NT2/D1 (cell line): ENCODE measurements at regions not wholly inside any gene's neighbourhood (a gene's known extent, or its start where the extent isn't known, plus 50 kb on each side); places are given as distances from the start of the nearest gene placed in this dataset.

ENCODE experiments used
- DNase-seq: peaks from one replicate; pipeline ENCODE4 v3.0.0-alpha.2; 2011; ENCODE audit warnings: low read depth, low spot score
- H3K27me3 ChIP-seq: 2 replicates; pipeline ENCODE4 v1.6.0; 2011; ENCODE audit warnings: mild to moderate bottlenecking; ENCODE audit not compliant: insufficient read length, insufficient read depth
- H3K36me3 ChIP-seq: 2 replicates; pipeline ENCODE4 v1.6.1; 2011; ENCODE audit warnings: mild to moderate bottlenecking, low read length, mixed read lengths; ENCODE audit not compliant: insufficient read depth, insufficient read length
- H3K4me1 ChIP-seq: 2 replicates; pipeline ENCODE4 v1.5.1; 2011; ENCODE audit not compliant: insufficient read depth, insufficient read length
- H3K4me3 ChIP-seq: 2 replicates; pipeline ENCODE4 v1.5.1; 2011; ENCODE audit warnings: low read depth; ENCODE audit not compliant: insufficient read length
- H3K9ac ChIP-seq: 2 replicates; pipeline ENCODE4 v1.6.0; 2011; ENCODE audit warnings: low read depth; ENCODE audit not compliant: insufficient read length
- H3K9me3 ChIP-seq: 2 replicates; pipeline ENCODE4 v1.5.1; 2011; ENCODE audit warnings: mild to moderate bottlenecking, low read length; ENCODE audit not compliant: insufficient read depth
- SUZ12 ChIP-seq: IDR thresholded peaks from 2 replicates; pipeline ENCODE4 v1.6.1; 2011; ENCODE audit not compliant: insufficient read length, insufficient read depth; ENCODE audit errors: extremely low read depth
- YY1 ChIP-seq: IDR thresholded peaks from 2 replicates; pipeline ENCODE4 v1.6.1; 2011; ENCODE audit not compliant: insufficient read length, insufficient read depth
- ZNF274 ChIP-seq: IDR thresholded peaks from 2 replicates; pipeline ENCODE4 v1.6.1; 2011; ENCODE audit warnings: mild to moderate bottlenecking, low read depth, low read length

DNA sequence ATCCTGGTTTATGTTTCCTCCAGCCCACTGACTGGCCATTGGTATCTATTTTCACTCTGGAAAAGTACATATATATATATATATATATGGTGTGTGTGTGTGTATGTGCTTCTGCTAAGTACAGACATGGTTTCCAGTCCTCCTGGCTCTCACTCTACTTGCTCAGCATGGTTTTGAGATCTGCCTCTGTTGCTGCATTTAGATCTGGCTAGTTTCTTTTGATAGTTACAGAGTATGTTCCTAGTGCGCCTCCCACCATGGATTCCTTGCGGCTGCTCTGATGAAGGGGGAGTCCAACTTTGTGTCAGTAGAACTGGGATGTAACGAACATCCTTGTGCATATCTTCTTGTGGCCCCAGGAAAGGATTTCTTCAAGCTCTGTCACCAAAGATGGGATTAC, 274.1 kb downstream of the MIAT start:
- Histone ChIP-seq H3K4me1 (no peaks in the 10 kb centered on the region), H3K9me3 (no peaks in the 10 kb centered on the region), H3K4me3 (no peak overlapping the region), H3K36me3 (no peaks in the 10 kb centered on the region), H3K9ac (no peak overlapping the region), H3K27me3 (no peaks in the 10 kb centered on the region)
- DNase-seq = no peak
- TF ChIP-seq ZNF274 (no peak), YY1 (no peak), SUZ12 (no peak)

DNA sequence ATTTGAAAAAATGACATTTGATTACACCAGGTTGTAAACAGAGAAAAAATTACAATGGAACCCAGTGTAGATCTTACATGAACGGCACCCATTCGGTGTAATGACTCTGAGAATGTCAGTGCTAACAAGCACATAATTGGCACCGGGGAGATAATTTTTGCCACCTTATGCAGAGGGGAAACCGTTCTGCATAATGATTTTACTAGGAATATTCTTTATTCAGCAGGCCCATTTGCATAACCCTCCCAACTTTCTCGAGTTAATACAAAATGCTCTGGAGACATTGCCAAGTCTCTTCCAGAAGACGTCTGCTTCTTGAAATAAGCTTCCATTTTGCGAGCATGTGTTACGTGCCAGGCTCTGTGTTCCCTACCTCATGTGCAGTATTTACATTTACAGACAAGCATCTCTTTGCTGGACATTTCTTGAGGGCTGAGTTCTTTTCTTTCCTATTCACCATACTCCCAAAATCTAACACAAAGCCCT, 275.8 kb downstream of the MIAT start:
- H3K4me1 ChIP-seq = no peaks in the 10 kb centered on the region
- no peaks in the 10 kb centered on the region for H3K27me3 ChIP-seq
- H3K9ac ChIP-seq = no peak overlapping the region
- no peaks in the 10 kb centered on the region for H3K36me3 ChIP-seq
- no peak overlapping the region for H3K4me3 ChIP-seq
- no peak for TF ChIP-seq ZNF274
- TF ChIP-seq YY1 = no peak
- TF ChIP-seq SUZ12 = no peak
- peaks cover 7% of the 10 kb centered on the region; the same call in 1 of the 2 replicates for H3K9me3 ChIP-seq
- DNase-seq = no peak

DNA sequence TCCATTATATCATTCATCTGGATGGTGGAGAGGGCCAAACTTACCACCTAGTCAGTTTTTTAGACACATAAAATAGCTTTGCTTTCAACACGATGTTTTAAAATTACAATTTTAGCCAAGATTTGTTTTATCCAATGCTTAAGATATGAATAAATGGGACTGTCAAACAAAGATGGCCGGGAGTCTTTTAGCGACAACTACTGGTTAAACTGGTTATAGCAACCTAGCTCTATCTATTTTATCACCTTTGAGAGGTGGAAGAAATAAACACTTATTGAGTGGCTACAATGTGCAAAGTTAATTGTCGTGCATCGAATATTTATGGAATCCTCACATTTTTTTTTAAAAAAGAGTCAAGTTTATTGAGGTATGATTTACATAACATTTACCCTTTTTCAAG, 279.8 kb downstream of the MIAT start:
- H3K9ac ChIP-seq = no peak overlapping the region
- no peak overlapping the region for H3K4me3 ChIP-seq
- H3K27me3 ChIP-seq = peaks cover 2% of the 10 kb centered on the region
- H3K9me3 ChIP-seq = peaks cover 12% of the 10 kb centered on the region; the same call in 1 of the 2 replicates
- no peak for DNase-seq
- TF ChIP-seq SUZ12 (no peak), ZNF274 (no peak)
- H3K4me1 ChIP-seq = no peaks in the 10 kb centered on the region
- H3K36me3 ChIP-seq = no peaks in the 10 kb centered on the region

DNA sequence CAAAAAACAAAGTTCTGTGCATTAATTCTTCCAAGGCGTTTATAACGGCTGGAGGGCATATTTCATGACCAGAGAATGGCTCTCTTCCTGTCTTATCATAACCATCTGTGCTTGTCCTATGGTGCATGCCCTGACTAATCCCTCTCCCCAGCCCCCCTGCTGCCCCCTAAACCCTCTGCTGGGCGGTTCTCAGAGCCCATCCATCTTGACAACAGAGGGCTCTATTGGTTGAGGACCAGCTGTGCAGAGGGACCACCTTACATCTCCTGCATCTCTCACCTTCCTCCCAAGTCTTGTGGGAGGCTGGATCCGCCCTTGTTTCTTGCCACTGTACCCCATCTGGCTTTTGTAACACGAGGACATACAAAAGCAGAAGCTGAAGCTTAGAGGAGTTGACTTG, 282.1 kb downstream of the MIAT start:
- Histone ChIP-seq H3K36me3 (no peaks in the 10 kb centered on the region), H3K9ac (no peak overlapping the region), H3K27me3 (peaks cover 6% of the 10 kb centered on the region), H3K4me1 (peaks cover 3% of the 10 kb centered on the region), H3K4me3 (no peak overlapping the region), H3K9me3 (peaks cover 12% of the 10 kb centered on the region; the same call in 1 of the 2 replicates)
- TF ChIP-seq SUZ12 (no peak), YY1 (no peak), ZNF274 (no peak)
- DNase-seq = no peak

- Histone ChIP-seq H3K36me3 (no peaks in the 10 kb centered on the region), H3K4me1 (peaks cover 3% of the 10 kb centered on the region), H3K4me3 (no peak overlapping the region), H3K27me3 (peaks cover 20% of the 10 kb centered on the region), H3K9ac (no peak overlapping the region), H3K9me3 (peaks cover 12% of the 10 kb centered on the region; the same call in 1 of the 2 replicates)
- TF ChIP-seq YY1 (no peak), SUZ12 (no peak), ZNF274 (no peak)
- DNase-seq = no peak
Observed at GRCh38 chr22:26941896-26942636, 284.7 kb downstream of the MIAT start.

DNA sequence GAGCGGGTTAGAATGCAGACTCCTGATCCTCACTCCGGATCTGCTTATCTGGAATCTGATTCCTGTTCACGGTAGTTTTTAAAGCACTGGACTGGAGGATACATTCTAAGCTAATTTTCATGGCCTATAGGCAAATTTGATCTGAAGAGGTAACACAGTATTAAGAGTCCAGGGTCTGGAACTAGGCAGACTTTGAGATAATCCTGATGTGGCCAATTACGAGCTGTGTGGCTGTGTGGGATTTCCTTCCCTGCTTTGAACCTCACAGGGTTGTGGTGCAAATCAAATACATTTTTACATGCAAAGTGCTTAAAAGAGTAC, 285.2 kb downstream of the MIAT start:
- Histone ChIP-seq H3K36me3 (no peaks in the 10 kb centered on the region), H3K27me3 (peaks cover 25% of the 10 kb centered on the region), H3K9me3 (peaks cover 11% of the 10 kb centered on the region; the same call in 1 of the 2 replicates), H3K4me1 (peaks cover 3% of the 10 kb centered on the region), H3K9ac (no peak overlapping the region), H3K4me3 (no peak overlapping the region)
- DNase-seq = no peak
- no peak for TF ChIP-seq YY1
- no peak for TF ChIP-seq SUZ12
- no peak for TF ChIP-seq ZNF274

GRCh38 chr22:26945565-26945964, 288.2 kb downstream of the MIAT start:
- Histone ChIP-seq H3K4me3 (no peak overlapping the region), H3K4me1 (peaks cover 3% of the 10 kb centered on the region), H3K36me3 (no peaks in the 10 kb centered on the region), H3K9me3 (no peaks in the 10 kb centered on the region), H3K27me3 (peaks cover 48% of the 10 kb centered on the region), H3K9ac (no peak overlapping the region)
- DNase-seq = no peak
- no peak for TF ChIP-seq YY1
- no peak for TF ChIP-seq SUZ12
- no peak for TF ChIP-seq ZNF274
